IMR-90 (cell line): ENCODE measurements at regions not wholly inside any gene's neighbourhood (a gene's known extent, or its start where the extent isn't known, plus 50 kb on each side); places are given as distances from the start of the nearest gene placed in this dataset.

Source experiments
- CHD1 ChIP-seq: IDR thresholded peaks from 2 replicates; pipeline ENCODE4 v1.6.1; 2012; ENCODE audit warnings: low read depth, low read length, improper control_type of control experiment
- TF ChIP-seq, protein P1 (sequence below): conservative IDR thresholded peaks from 2 replicates; pipeline ENCODE4 v1.5.1; 2012; ENCODE audit warnings: mild to moderate bottlenecking, low read depth, low read length, improper control_type of control experiment

DNA sequence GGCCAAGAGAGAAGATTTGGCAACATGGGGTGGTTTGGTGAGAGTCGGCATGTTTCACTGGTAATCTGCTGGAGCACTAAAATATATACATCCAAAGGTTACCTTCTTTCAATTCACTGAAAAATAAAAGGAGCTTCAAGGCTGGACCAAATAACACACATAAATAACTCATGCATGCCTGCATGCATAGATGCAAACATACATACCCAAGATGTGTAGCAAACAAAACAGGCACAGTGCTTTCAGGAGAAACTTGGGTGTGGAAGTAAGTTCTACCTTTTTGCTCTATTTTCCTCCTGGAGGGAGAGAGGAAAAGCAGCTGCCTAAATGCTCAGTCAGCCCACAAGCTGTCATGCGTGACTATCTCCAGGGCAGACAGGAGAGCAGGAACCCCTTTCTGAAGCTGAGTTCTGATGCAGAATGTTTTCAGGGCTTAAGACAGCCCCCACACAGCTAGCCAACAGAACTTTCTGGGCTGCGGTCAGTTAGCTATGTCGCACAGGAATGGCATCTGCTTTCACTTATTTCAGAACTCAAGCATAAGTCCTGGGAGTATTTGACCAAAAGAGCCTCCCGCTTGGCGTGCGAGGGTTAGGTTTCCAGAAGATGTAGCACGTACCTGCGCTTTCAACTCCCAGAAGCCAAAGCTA lies 166.2 kb downstream of the TOMM20 start (continued):
- TF ChIP-seq, protein P1, sequence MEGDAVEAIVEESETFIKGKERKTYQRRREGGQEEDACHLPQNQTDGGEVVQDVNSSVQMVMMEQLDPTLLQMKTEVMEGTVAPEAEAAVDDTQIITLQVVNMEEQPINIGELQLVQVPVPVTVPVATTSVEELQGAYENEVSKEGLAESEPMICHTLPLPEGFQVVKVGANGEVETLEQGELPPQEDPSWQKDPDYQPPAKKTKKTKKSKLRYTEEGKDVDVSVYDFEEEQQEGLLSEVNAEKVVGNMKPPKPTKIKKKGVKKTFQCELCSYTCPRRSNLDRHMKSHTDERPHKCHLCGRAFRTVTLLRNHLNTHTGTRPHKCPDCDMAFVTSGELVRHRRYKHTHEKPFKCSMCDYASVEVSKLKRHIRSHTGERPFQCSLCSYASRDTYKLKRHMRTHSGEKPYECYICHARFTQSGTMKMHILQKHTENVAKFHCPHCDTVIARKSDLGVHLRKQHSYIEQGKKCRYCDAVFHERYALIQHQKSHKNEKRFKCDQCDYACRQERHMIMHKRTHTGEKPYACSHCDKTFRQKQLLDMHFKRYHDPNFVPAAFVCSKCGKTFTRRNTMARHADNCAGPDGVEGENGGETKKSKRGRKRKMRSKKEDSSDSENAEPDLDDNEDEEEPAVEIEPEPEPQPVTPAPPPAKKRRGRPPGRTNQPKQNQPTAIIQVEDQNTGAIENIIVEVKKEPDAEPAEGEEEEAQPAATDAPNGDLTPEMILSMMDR, result no peak
- TF ChIP-seq CHD1, result peak; percentile 66; the same call in 1 of the 2 replicates
